GM13977 (cell line): ENCODE measurements at regions not wholly inside any gene's neighbourhood (a gene's known extent, or its start where the extent isn't known, plus 50 kb on each side); places are given as distances from the start of the nearest gene placed in this dataset.

Experiments
- DNase-seq: peaks from one replicate; pipeline ENCODE4 v3.0.0; 2012; ENCODE audit warnings: low spot score
- in situ Hi-C: fragments of 300-500 bp; cut with MboI; formaldehyde crosslinking; loops from one replicate; pipeline ENCODE4 v1.12.0; 2022; ENCODE audit warnings: low sequenced_read_pairs, low pct_unique_long_range_greater_than_20kb, mixed read lengths, inconsistent platforms; ENCODE audit not compliant: unreplicated experiment
- TF ChIP-seq, protein P1 (sequence below): IDR thresholded peaks from 2 replicates; pipeline ENCODE4 v1.5.1; 2012; ENCODE audit warnings: mild to moderate bottlenecking, control low read depth; ENCODE audit not compliant: insufficient read depth; ENCODE audit errors: extremely low read depth, missing control alignments

DNA sequence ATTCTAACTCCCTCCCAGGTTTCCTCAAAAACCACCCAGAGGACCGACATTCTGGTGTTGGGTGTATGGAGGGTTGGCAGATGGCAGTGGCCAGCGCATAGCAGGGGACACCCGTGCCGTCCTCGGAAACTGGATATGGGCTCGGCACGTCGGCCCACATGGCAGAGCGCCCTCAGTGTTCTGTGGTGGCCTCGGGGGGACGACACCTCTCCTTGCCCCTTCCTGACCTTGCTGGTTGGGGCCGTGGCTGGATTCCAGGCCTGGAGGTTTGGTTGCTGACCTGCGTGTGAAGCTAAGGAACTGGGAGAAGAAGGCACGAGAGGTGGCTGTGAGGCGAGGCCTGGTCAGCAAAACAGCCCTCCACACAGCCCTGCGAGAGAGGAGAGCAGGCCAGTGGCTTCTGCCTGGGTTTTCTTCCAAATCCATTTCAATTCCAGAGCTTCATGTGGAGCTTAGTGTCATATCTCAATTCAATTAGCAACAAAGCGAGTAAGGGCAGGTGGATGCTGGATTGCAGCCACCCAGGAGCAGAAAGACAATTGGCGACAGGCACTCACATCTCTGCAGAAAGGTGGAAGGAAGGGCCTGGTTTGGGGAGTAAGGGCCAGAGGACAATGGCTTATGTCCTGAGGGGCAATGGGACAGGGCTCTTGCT lies 478.4 kb downstream of the BRD1 start:
- no peak for DNase-seq
- in situ Hi-C loops, result no loop called here
- TF ChIP-seq, protein P1, sequence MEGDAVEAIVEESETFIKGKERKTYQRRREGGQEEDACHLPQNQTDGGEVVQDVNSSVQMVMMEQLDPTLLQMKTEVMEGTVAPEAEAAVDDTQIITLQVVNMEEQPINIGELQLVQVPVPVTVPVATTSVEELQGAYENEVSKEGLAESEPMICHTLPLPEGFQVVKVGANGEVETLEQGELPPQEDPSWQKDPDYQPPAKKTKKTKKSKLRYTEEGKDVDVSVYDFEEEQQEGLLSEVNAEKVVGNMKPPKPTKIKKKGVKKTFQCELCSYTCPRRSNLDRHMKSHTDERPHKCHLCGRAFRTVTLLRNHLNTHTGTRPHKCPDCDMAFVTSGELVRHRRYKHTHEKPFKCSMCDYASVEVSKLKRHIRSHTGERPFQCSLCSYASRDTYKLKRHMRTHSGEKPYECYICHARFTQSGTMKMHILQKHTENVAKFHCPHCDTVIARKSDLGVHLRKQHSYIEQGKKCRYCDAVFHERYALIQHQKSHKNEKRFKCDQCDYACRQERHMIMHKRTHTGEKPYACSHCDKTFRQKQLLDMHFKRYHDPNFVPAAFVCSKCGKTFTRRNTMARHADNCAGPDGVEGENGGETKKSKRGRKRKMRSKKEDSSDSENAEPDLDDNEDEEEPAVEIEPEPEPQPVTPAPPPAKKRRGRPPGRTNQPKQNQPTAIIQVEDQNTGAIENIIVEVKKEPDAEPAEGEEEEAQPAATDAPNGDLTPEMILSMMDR, result no peak

DNA sequence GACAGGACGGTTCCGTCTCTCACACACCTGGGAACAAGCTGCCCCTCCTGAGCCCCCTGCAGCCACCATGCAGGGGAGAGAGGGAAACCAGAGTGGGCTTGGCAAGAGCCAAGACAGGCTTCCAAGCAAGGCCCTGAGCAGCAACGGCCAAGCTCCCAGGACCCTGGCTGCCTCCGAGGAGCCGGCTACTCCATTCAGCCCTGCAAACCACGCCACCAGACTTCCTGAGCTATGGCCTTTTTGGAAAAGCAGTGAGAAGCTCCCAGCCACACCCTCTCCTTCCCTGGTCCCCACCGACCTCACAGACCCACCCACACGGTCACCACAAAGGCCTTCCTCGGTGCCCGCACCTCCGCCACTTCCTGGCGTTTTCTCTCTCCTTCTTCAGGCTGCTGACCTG lies 479.0 kb downstream of the BRD1 start:
- no peak for DNase-seq
- TF ChIP-seq, protein P1, result no peak
- in situ Hi-C loops, result no loop called here

DNA sequence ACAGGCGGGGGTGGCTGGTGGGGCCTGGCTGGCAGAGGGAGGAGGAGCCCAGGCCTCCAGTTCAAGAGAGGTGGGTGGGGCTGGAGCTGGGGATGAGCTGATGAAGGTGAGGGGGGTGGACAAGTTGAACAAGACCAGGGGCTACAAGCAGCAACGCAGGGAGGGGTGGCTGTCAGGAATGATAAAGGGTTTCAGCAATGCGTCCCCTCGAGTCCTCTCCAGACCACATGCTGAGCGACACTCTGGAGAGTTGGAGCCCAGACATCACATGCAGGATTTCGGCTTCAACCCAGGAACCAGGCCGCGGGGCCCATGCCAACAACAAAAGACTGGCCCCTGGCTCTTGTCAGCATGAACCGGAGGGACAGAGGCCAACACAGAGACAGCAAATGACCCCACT lies 480.3 kb downstream of the BRD1 start:
- in situ Hi-C loops, result no loop called here
- TF ChIP-seq, protein P1, result no peak

DNA sequence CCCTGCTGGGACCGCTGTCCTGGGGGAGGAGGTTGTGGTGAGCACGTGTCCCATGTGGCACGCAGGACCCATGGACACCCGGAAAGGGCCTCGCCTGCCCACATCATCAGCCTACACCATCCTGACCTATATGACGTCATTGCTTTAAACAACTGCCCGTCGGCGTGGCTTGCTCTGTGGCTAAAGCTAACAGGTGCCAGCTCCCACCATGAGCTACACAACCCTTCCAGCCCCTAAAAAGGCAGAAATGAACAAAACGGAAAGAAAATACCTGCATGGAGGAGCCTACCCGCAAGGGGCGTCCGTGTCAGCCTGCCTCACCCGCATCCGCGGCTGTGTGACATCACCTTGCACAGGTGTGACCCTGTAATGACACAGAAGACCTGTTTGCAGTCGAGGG lies 481.8 kb downstream of the BRD1 start:
- no peak for DNase-seq
- in situ Hi-C loops, result no loop called here
- TF ChIP-seq, protein P1, result no peak

More for the DNA sequence above, 480.3 kb downstream of the BRD1 start:
- no peak for DNase-seq

DNA sequence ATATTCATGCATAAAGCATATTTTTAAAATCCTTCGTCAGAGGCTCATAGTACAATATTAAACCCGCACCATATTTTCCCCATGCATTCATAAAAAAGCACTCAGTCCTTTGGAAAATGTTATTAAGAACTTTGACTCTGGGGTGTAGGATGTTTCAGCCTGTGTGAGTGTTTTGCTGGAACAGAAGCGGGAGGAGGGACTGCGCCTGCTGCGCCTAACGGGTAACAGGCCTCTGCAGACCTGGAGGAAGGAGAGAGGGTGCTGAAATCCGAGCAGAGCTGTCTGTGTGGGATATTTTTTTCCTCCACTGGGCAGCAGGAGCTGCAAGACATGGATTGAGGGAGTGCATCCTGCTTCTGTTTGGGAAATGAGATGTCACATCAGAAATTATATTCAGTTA lies 483.0 kb downstream of the BRD1 start:
- in situ Hi-C loops, result no loop called here
- TF ChIP-seq, protein P1, result no peak
- no peak for DNase-seq

DNA sequence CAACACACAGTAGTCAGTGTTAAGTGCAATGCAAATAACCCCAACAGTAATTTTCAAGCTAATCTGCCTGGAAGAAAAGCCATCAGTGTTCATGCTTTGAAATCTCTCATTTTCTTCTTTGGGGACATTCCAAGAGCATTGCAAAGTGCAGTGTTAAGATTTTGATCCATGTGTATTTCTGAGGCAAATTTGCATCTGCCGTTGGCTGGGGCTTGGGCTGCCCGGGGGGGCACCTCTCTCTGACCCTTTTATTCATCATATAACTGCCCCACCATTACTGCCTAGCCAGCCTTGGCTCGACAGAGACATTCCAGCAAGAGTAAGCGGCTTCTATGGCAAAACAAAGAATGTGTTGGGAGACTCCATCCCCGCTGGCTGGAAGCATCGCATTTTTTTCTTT lies 483.5 kb downstream of the BRD1 start:
- in situ Hi-C loops, result no loop called here
- no peak for DNase-seq
- TF ChIP-seq, protein P1, result no peak
